H9 (cell line): ENCODE measurements at regions not wholly inside any gene's neighbourhood (a gene's known extent, or its start where the extent isn't known, plus 50 kb on each side); places are given as distances from the start of the nearest gene placed in this dataset.

ENCODE experiments used
- DNase-seq: peaks from one replicate; pipeline ENCODE4 v3.0.0-alpha.2; 2017
- H2AFZ ChIP-seq: one replicate; pipeline ENCODE4 v1.6.1; 2013; ENCODE audit warnings: mild to moderate bottlenecking, low read length, control low read depth, moderate library complexity
- H2AK5ac ChIP-seq: 2 replicates; pipeline ENCODE4 v1.6.1; 2013; ENCODE audit warnings: low read length, control low read depth, mixed read lengths; ENCODE audit not compliant: insufficient read length
- H2BK120ac ChIP-seq: one replicate; pipeline ENCODE4 v1.6.1; 2013; ENCODE audit warnings: low read depth, mild to moderate bottlenecking, low read length, control low read depth, inconsistent platforms; ENCODE audit not compliant: poor library complexity, severe bottlenecking
- H2BK12ac ChIP-seq: 2 replicates; pipeline ENCODE4 v1.6.1; 2013; ENCODE audit warnings: low read length, control low read depth, mixed read lengths, low read depth; ENCODE audit not compliant: insufficient read length
- H2BK15ac ChIP-seq: 2 replicates; pipeline ENCODE4 v1.6.1; 2013; ENCODE audit warnings: low read depth, low read length, control low read depth
- H2BK20ac ChIP-seq: one replicate; pipeline ENCODE4 v1.6.1; 2013; ENCODE audit warnings: low read depth, mild to moderate bottlenecking, low read length, control low read depth, inconsistent platforms; ENCODE audit not compliant: poor library complexity, severe bottlenecking
- H2BK5ac ChIP-seq: 2 replicates; pipeline ENCODE4 v1.6.1; 2013; ENCODE audit warnings: low read length, control low read depth, mixed read lengths; ENCODE audit not compliant: insufficient read length
- H3K14ac ChIP-seq: 2 replicates; pipeline ENCODE4 v1.6.1; 2013; ENCODE audit warnings: low read length, control low read depth; ENCODE audit not compliant: insufficient read depth
- H3K18ac ChIP-seq: 2 replicates; pipeline ENCODE4 v1.6.1; 2013; ENCODE audit warnings: low read depth, mild to moderate bottlenecking, mixed read lengths, low read length, control low read depth; ENCODE audit not compliant: insufficient read length
- H3K23ac ChIP-seq: 2 replicates; pipeline ENCODE4 v1.6.1; 2013; ENCODE audit warnings: low read length, control low read depth, mixed read lengths, low read depth; ENCODE audit not compliant: insufficient read length
- H3K23me2 ChIP-seq: 2 replicates; pipeline ENCODE4 v1.6.1; 2013; ENCODE audit warnings: low read depth, mild to moderate bottlenecking, mixed read lengths, low read length, control low read depth; ENCODE audit not compliant: insufficient read length, poor library complexity, severe bottlenecking
- H3K27ac ChIP-seq: 2 replicates; pipeline ENCODE4 v1.5.1; 2013; ENCODE audit warnings: low read length, control low read depth, mixed read lengths, low read depth; ENCODE audit not compliant: insufficient read length
- H3K27me3 ChIP-seq: 2 replicates; pipeline ENCODE4 v1.6.1; 2013; ENCODE audit warnings: low read length, control low read depth, inconsistent platforms; ENCODE audit not compliant: insufficient read depth
- H3K4ac ChIP-seq: 2 replicates; pipeline ENCODE4 v1.6.1; 2013; ENCODE audit warnings: low read depth, mild to moderate bottlenecking, control low read depth, inconsistent platforms, low read length, moderate library complexity
- H3K4me1 ChIP-seq: 2 replicates; pipeline ENCODE4 v1.6.1; 2013; ENCODE audit warnings: low read length, control low read depth, inconsistent platforms; ENCODE audit not compliant: insufficient read depth
- H3K4me2 ChIP-seq: 2 replicates; pipeline ENCODE4 v1.6.1; 2013; ENCODE audit warnings: low read length, control low read depth, mixed read lengths; ENCODE audit not compliant: insufficient read length, insufficient read depth
- H3K56ac ChIP-seq: 2 replicates; pipeline ENCODE4 v1.6.1; 2013; ENCODE audit warnings: low read depth, mild to moderate bottlenecking, mixed read lengths, low read length, control low read depth; ENCODE audit not compliant: insufficient read length
- H3K79me1 ChIP-seq: 2 replicates; pipeline ENCODE4 v1.6.1; 2013; ENCODE audit warnings: low read depth, mild to moderate bottlenecking, moderate library complexity, low read length, control low read depth, inconsistent platforms; ENCODE audit not compliant: insufficient read depth, poor library complexity, severe bottlenecking
- H3K79me2 ChIP-seq: 2 replicates; pipeline ENCODE4 v1.6.1; 2013; ENCODE audit warnings: low read length, control low read depth, inconsistent platforms; ENCODE audit not compliant: insufficient read depth
- H3K9ac ChIP-seq: 2 replicates; pipeline ENCODE4 v1.6.1; 2013; ENCODE audit warnings: low read length, control low read depth, mixed read lengths; ENCODE audit not compliant: insufficient read length; ENCODE audit errors: extremely low read depth
- H3K9me3 ChIP-seq: one replicate; pipeline ENCODE4 v1.6.1; 2013; ENCODE audit warnings: low read depth, low read length, inconsistent platforms; ENCODE audit not compliant: control insufficient read depth
- H3T11ph ChIP-seq: one replicate; pipeline ENCODE4 v1.6.1; 2013; ENCODE audit warnings: mild to moderate bottlenecking, low read length, control low read depth, inconsistent platforms
- H4K20me1 ChIP-seq: one replicate; pipeline ENCODE4 v1.6.1; 2013; ENCODE audit not compliant: control insufficient read depth, insufficient read length, insufficient read depth
- H4K5ac ChIP-seq: 2 replicates; pipeline ENCODE4 v1.6.1; 2013; ENCODE audit warnings: low read depth, mild to moderate bottlenecking, mixed read lengths, low read length, control low read depth; ENCODE audit not compliant: insufficient read length
- H4K8ac ChIP-seq: replicated peaks from 2 replicates; pipeline ENCODE4 v1.6.1; 2013; ENCODE audit warnings: low read length, control low read depth, mixed read lengths, low read depth; ENCODE audit not compliant: insufficient read length
- H4K91ac ChIP-seq: 2 replicates; pipeline ENCODE4 v1.6.1; 2013; ENCODE audit warnings: low read depth, mild to moderate bottlenecking, moderate library complexity, mixed read lengths, low read length, control low read depth; ENCODE audit not compliant: insufficient read length
- H3K27ac Mint-ChIP-seq, 3 experiments: 2 replicates in 2 of 3; 3 replicates in 1 of 3; pipeline ENCODE4 v1.8.0; 2020 to 2021; ENCODE audit warnings: mixed read lengths in 3 of 3, mild to moderate bottlenecking in 1 of 3, moderate library complexity in 1 of 3
- H3K27me3 Mint-ChIP-seq: 2 replicates; pipeline ENCODE4 v1.8.0; 2021; ENCODE audit warnings: low read depth, mild to moderate bottlenecking, moderate library complexity, mixed read lengths
- H3K36me3 Mint-ChIP-seq, 3 experiments: 2 replicates in 2 of 3; 3 replicates in 1 of 3; pipeline ENCODE4 v1.8.0; 2020 to 2021; ENCODE audit warnings: low read depth in 3 of 3, mixed read lengths in 3 of 3; ENCODE audit not compliant: insufficient read depth in 1 of 3
- H3K4me1 Mint-ChIP-seq, 2 experiments: 2 replicates each; pipeline ENCODE4 v1.8.0; 2020; ENCODE audit warnings: mixed read lengths in 2 of 2
- H3K4me3 Mint-ChIP-seq, 2 experiments: 2 replicates in 1 of 2; 3 replicates in 1 of 2; pipeline ENCODE4 v1.8.0; 2020 to 2021; ENCODE audit warnings: mild to moderate bottlenecking in 2 of 2, mixed read lengths in 2 of 2, moderate library complexity in 1 of 2
- H3K9me3 Mint-ChIP-seq, 2 experiments: 2 replicates in 1 of 2; 3 replicates in 1 of 2; pipeline ENCODE4 v1.8.0; 2020; ENCODE audit warnings: mild to moderate bottlenecking in 2 of 2, mixed read lengths in 2 of 2, moderate library complexity in 1 of 2
- CTCF ChIP-seq: fragments of 200-600 bp; sonication (generic); conservative IDR thresholded peaks from 3 replicates; pipeline ENCODE4 v1.8.0; 2021; ENCODE audit warnings: antibody characterized with exemption, mild to moderate bottlenecking
- WGBS: extraction: QIAGEN DNeasy Blood & Tissue Kit; methylation state at CpG from one replicate; pipeline ENCODE4 v1.1.7; 2013; ENCODE audit warnings: missing lambda C conversion rate, low lambda C conversion rate, mixed read lengths; ENCODE audit not compliant: insufficient read length; ENCODE audit errors: extremely low coverage; 5-methylcytosine and 5-hydroxymethylcytosine counted together

GRCh38 chr16:87202346-87202745, 114.8 kb downstream of the C16orf95 start:
- Histone ChIP-seq H2BK120ac (no peak overlapping the region), H3K4ac (no peak overlapping the region), H2BK5ac (no peak overlapping the region), H4K8ac (no peak overlapping the region), H2BK12ac (no peak overlapping the region), H4K20me1 (no peaks in the 10 kb centered on the region), H3K4me2 (no peak overlapping the region), H3K23me2 (no peaks in the 10 kb centered on the region), H3K56ac (no peak overlapping the region), H2BK15ac (no peak overlapping the region), H3K79me2 (no peaks in the 10 kb centered on the region), H2BK20ac (no peak overlapping the region), H3K27me3 (no peaks in the 10 kb centered on the region), H3K14ac (no peak overlapping the region), H3K9me3 (no peaks in the 10 kb centered on the region), H2AFZ (no peak overlapping the region), H3K79me1 (no peaks in the 10 kb centered on the region), H4K91ac (no peak overlapping the region), H3K4me1 (no peaks in the 10 kb centered on the region), H3K27ac (no peak overlapping the region), H3T11ph (no peak overlapping the region), H2AK5ac (no peak overlapping the region), H4K5ac (no peak overlapping the region), H3K18ac (no peak overlapping the region), H3K9ac (no peak overlapping the region), H3K23ac (no peak overlapping the region)
- Mint-ChIP-seq H3K4me3 (no peak overlapping the region), H3K4me1 (peaks cover 24 to 26% of the 10 kb centered on the region in 2 experiments), H3K27ac (no peak overlapping the region), H3K36me3 (no peaks in the 10 kb centered on the region), H3K27me3 (peaks cover 12% of the 10 kb centered on the region), H3K9me3 (no peaks in the 10 kb centered on the region; a peak in 2 of 5 replicates)
- no peak for DNase-seq
- no peak for TF ChIP-seq CTCF
- no CpG with 5 or more reads among the region's 4 CpGs for WGBS
